Right lobe of liver (tissue), 4 donors: ENCODE measurements at regions not wholly inside any gene's neighbourhood (a gene's known extent, or its start where the extent isn't known, plus 50 kb on each side); places are given as distances from the start of the nearest gene placed in this dataset.

Experiments
- POLR2A ChIP-seq: fragments of 450-650 bp; IDR thresholded peaks from one replicate; pipeline ENCODE4 v1.6.1; 2017; ENCODE audit warnings: antibody characterized with exemption, mild to moderate bottlenecking
- TF ChIP-seq, protein P1 (sequence below), 4 donors: fragments of 200-600 bp in 3 of 4; fragments of 450-650 bp in 1 of 4; IDR thresholded peaks; one replicate each; pipeline versions ENCODE4 v1.5.1 to v1.8.0; 2016 to 2022; ENCODE audit warnings: antibody characterized with exemption in 4 of 4, mild to moderate bottlenecking in 2 of 4
- donor health status: DM: no; HTN: no; CAD: no.
- donor health status: DM: no; HTN: no; CAD: no.
- donor health status: DM: no; HTN: yes; CAD: no.

DNA sequence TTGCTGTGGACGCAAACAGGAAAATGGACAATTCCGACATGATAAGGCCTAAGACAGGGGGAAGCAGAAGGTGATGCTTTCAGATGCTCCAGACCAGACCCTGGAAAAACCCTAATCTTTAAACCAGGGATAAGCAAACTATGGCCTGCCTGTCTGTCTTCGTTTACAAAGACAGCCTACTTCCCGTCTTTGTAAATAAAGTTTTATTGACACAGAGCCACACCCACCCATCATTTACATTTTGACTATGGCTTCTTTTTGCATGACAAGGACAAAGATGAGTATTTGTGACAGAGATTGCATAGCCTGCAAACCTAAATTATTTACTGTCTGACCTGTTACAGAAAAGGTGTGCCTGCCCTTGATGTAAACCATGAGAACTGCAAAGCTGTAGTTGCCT, 177.9 kb downstream of the WSCD1 start:
- TF ChIP-seq POLR2A = no peak
- TF ChIP-seq, protein P1, sequence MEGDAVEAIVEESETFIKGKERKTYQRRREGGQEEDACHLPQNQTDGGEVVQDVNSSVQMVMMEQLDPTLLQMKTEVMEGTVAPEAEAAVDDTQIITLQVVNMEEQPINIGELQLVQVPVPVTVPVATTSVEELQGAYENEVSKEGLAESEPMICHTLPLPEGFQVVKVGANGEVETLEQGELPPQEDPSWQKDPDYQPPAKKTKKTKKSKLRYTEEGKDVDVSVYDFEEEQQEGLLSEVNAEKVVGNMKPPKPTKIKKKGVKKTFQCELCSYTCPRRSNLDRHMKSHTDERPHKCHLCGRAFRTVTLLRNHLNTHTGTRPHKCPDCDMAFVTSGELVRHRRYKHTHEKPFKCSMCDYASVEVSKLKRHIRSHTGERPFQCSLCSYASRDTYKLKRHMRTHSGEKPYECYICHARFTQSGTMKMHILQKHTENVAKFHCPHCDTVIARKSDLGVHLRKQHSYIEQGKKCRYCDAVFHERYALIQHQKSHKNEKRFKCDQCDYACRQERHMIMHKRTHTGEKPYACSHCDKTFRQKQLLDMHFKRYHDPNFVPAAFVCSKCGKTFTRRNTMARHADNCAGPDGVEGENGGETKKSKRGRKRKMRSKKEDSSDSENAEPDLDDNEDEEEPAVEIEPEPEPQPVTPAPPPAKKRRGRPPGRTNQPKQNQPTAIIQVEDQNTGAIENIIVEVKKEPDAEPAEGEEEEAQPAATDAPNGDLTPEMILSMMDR (IDR thresholded peaks at IDR 0.05) = no peak
